ENCODE measurements at regions not wholly inside any gene's neighbourhood (a gene's known extent, or its start where the extent isn't known, plus 50 kb on each side); places are given as distances from the start of the nearest gene placed in this dataset.

DNA sequence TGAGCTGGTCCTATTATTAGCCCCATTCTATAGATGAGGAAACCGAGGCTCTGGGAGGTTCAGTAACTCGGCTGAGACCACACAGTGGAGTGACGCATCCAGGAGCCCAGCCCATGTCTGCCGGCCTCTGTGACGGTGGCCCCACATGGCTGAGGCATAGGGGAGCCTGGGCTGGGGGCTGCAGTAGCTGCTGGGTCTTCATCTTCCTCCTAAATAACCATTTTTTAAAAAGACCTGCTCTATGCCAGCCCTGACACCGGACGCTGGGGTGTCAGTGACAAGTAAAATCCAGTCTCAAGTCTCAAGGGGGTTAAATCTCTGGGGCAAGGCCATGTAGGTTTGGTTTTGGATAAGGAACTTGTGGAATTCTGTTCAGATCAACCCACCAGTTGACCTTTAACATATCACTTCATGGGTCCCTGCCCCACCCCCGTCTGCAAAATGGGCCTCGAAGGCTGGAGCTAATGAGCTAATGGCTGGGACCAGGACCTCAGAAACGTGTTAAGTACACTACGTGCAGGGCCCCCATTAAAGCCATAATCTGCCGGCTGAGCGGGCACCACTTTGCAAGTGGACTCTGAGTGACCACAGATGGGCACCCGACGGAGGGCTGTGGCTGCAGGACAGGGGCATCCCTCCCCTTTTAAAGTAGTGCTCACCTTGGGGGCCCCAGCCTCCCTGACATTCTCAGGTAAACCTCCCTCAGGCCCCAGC, 136.5 kb upstream of the UNC5B start (continued):
- no peak for TF ChIP-seq ZBTB33 (IDR thresholded peaks at IDR 0.05; ENCODE audit: extremely low read depth, insufficient replicate concordance, low read length)
- no peak for TF ChIP-seq JUND (IDR thresholded peaks at IDR 0.05)
- no peak for TF ChIP-seq CBX3 (IDR thresholded peaks at IDR 0.05; ENCODE audit: low read depth)
- TF ChIP-seq SRF (IDR thresholded peaks at IDR 0.05; ENCODE audit: low read depth) = no peak
- no peak for TF ChIP-seq EZH2 (IDR thresholded peaks at IDR 0.05)
- no peak for TF ChIP-seq FOSL1 (IDR thresholded peaks at IDR 0.05; ENCODE audit: low read depth)
- no peak for TF ChIP-seq EGR1 (IDR thresholded peaks at IDR 0.05; ENCODE audit: low read depth)
- no peak for TF ChIP-seq RAD21 (IDR thresholded peaks at IDR 0.05; ENCODE audit: low read depth)
- TF ChIP-seq, protein P1, sequence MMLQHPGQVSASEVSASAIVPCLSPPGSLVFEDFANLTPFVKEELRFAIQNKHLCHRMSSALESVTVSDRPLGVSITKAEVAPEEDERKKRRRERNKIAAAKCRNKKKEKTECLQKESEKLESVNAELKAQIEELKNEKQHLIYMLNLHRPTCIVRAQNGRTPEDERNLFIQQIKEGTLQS (IDR thresholded peaks at IDR 0.05) = no peak

DNA sequence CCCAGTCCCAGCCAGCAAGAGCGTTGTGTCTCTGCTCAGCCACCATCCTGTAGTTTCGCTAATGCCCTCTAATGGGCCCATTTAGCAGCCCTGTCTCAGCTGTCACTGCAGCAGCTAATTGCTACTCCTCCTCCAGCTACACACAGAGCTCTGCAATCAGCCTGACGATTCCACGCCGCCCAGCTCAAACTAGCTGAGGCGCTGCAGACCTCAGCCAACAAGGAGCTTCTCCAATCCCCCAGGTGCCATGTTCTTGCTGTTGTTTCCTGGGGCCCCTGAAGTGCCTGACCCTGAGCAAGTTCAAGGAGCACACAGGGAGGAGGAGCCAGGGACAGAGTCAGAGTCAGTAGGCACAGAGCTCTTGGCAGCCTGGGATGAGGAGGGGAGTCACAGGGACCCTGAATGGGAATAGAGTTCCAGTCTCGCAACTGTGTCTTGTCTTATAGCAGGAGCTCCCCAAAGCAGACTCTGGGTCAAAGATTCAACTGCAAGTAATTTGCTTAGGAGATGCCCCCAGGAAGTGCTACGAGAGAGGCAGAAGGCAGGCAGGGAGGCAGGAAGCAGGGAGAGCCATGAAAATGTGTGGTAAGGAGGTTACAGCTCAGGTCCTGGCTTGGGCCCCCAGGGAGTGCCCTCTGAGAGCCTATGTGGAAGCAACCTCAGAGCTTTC, 135.8 kb upstream of the UNC5B start:
- POLR2A ChIA-PET = no interaction called here
- Histone ChIP-seq H3K9me3 (ENCODE audit: control insufficient read depth in 1 of 2, insufficient read depth in 1 of 2, low read depth in 1 of 2, low read length in 2 of 2) (no peaks in the 10 kb centered on the region), H3K79me2 (ENCODE audit: insufficient read depth, low read length) (no peaks in the 10 kb centered on the region), H4K20me1 (ENCODE audit: insufficient read depth) (no peaks in the 10 kb centered on the region), H3K9me2 (ENCODE audit: insufficient read depth) (no peaks in the 10 kb centered on the region), H3K36me3 (ENCODE audit: control insufficient read depth in 1 of 2, insufficient read depth in 2 of 2, low read length in 2 of 2) (no peaks in the 10 kb centered on the region), H3K4me3 (replicated peaks in 1 of 2; ENCODE audit: low read depth in 1 of 2, low read length in 2 of 2) (no peak overlapping the region), H3K27me3 (ENCODE audit: insufficient read depth, low read length) (0 out of 2 replicates have a peak, but pooled peaks cover 5% of the 10 kb centered on the region), H3K9ac (ENCODE audit: low read length) (no peak overlapping the region), H2AFZ (ENCODE audit: low read depth, low read length, poor library complexity, severe bottlenecking) (no peak overlapping the region), H3K27ac (ENCODE audit: low read depth, low read length) (no peak overlapping the region), H3K4me2 (ENCODE audit: low read length) (no peak overlapping the region), H3K4me1 (ENCODE audit: control insufficient read depth in 1 of 2, insufficient read depth in 2 of 2, low read length in 2 of 2) (0 out of 4 replicates have a peak, but pooled peaks cover 0 to 5% of the 10 kb centered on the region in 2 experiments)
- DNase-seq (ENCODE audit: low read depth, low spot score) (no peak), ATAC-seq (no peak)
- no TSS peak for BruUV-seq (replicated peaks)
- intact Hi-C loops (cut with micrococcal nuclease) = no loop called here
- RAD21 ChIA-PET (ENCODE audit: low non-redundant PET in 1 of 2, low total read pairs in 2 of 2, uncharacterized antibody in 2 of 2, unreplicated experiment in 2 of 2) = no interaction called here
- CTCF ChIA-PET = interaction anchor here (0.7 to 1.1 kb wide), 2 partner anchors 12 to 194 kb away, joined by 3 to 4 read pairs; no protein-coding TSS in a partner anchor
- TF ChIP-seq SIN3A (IDR thresholded peaks at IDR 0.05; ENCODE audit: low read depth) (no peak), EZH2phosphoT487 (IDR thresholded peaks at IDR 0.05; ENCODE audit: borderline replicate concordance) (no peak), ZBTB33 (IDR thresholded peaks at IDR 0.05; ENCODE audit: extremely low read depth, insufficient replicate concordance, low read length) (no peak), CEBPB (IDR thresholded peaks at IDR 0.05; ENCODE audit: low read depth) (no peak), REST (IDR thresholded peaks at IDR 0.05; ENCODE audit: low read depth) (no peak), POLR2AphosphoS5 (IDR thresholded peaks at IDR 0.05; ENCODE audit: low read depth, low read length) (no peak)
- TF ChIP-seq, protein P2, sequence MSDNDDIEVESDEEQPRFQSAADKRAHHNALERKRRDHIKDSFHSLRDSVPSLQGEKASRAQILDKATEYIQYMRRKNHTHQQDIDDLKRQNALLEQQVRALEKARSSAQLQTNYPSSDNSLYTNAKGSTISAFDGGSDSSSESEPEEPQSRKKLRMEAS (IDR thresholded peaks at IDR 0.05) = no peak

Data from HCT116 (cell line).